Posterior vena cava (tissue), 2 donors: ENCODE measurements at regions not wholly inside any gene's neighbourhood (a gene's known extent, or its start where the extent isn't known, plus 50 kb on each side); places are given as distances from the start of the nearest gene placed in this dataset.
"Not testable (repeated sequence)": the region's sequence is repeated elsewhere in the genome, so short reads cannot be mapped to it uniquely, and the experiment has no call there.

Source experiments
- DNase-seq: peaks from one replicate; pipeline ENCODE4 v3.0.0-alpha.2; 2020; ENCODE audit warnings: low spot score
- intact Hi-C, 2 donors: fragments of 100-400 bp; cut with DNase I; formaldehyde crosslinking; loops; one replicate each; pipeline versions ENCODE4 v1.14.1 to v1.14.2; 2022 to 2023
- donor health status: DM: yes; HTN: yes; CAD: no.
- donor health status: DM: yes; HTN: yes; CAD: no.

- intact Hi-C loops = no loop called here
- no peak for DNase-seq
These were observed 135.9 kb downstream of the ITGB8 start for GRCh38 chr7:20466543-20467021.

DNA sequence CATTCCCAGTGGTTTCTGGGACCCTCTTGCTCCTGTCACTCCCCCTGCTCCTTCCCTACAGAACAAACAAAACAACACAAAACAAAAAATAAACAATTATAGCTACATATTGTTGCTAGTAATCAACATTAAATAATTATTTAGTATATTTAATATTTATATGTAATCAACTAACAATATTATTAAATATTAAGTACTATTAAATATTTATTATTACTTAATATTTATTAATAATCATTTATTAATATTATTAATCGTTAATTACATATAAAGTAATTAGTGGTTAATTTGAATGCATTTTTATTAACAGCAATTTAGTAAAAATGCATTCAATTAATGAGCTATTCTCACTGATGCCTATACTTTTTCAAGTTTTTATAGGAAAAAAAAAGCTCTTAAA lies 139.4 kb downstream of the ITGB8 start:
- DNase-seq = no peak
- intact Hi-C loops = no loop called here

DNA sequence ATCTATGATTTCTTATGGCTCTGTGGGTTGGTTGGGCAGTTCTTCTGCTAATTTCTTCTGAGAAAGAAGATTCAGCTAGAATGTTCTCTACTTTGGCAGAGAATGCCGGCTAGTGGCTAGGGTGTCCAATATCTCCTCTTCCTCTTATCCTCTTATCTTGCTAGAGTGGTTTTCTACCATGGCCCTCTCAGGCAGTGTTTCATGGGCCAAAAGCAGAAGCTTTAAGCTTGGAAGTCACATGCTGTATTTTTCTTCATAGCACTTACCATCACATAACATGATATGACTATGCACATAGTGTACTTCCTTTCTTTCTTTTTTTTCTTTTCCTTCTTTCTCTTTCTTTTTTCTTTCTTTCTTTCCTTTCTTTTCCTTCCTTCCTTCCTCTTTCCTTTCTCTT lies 140.0 kb downstream of the ITGB8 start:
- no peak for DNase-seq
- intact Hi-C loops = no loop called here

GRCh38 chr7:20474249-20474648 lies 141.2 kb upstream of the ABCB5 start:
- DNase-seq = no peak
- intact Hi-C loops = no loop called here

DNA sequence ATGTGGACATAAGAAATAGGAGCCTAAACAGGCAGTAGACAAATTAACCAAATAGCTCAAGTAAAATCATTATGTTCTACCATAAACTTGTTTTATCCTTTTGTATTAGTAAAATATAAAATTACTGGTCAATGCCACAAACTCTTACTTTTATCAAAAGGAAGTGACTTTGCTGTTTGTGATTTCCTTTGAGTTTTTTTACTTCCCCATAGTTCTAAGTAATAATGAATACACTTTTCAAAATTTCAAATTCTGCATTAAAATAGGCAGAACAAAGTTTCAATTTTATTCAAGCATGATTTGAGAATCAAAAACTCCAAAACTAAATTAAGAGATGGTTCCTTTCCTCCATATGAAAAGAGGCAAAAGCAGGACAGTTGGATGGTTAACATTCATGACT lies 139.7 kb upstream of the ABCB5 start:
- intact Hi-C loops = no loop called here
- no peak for DNase-seq

DNA sequence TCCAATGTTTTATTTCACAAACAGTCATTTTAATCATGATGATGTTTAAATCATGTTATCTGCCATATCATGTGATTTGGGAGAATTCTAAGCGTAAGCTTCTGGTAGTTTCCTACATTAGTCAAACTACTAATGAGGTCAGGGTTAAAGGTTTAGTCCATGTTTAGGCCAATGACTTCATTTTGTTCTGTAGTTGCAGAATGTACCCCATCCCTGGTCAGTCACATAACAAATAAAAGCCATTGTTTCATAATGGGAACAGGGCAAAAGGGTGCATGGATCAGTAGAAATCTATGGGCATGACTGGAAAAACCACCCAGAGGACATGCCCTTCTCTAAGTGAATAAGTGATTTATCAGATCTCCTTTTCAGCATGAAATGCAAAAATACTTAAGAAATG lies 138.4 kb upstream of the ABCB5 start:
- intact Hi-C loops = no loop called here

GRCh38 chr7:20479706-20480105 lies 135.8 kb upstream of the ABCB5 start:
- intact Hi-C loops = no loop called here
- DNase-seq = no peak

More for the DNA sequence above, 138.4 kb upstream of the ABCB5 start:
- no peak for DNase-seq

DNA sequence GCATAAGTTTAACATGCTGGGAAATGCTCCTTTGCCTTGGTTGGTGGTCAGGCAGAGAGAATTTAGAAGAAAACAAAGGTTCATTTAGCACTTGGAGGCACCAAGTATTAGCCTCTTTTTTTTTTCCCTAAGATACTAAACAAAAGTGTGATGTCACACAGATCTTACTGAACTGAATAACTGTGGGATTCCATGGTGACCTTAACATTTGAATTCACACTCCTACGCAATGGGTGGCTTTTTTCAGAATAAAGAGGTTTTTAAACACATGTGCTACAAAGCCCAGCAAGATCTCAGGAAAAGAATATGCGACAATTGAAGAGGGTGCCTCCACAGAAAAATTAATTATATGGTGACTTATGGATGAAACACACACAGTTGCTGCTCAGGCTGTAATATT lies 133.4 kb upstream of the ABCB5 start:
- intact Hi-C loops = no loop called here

DNA sequence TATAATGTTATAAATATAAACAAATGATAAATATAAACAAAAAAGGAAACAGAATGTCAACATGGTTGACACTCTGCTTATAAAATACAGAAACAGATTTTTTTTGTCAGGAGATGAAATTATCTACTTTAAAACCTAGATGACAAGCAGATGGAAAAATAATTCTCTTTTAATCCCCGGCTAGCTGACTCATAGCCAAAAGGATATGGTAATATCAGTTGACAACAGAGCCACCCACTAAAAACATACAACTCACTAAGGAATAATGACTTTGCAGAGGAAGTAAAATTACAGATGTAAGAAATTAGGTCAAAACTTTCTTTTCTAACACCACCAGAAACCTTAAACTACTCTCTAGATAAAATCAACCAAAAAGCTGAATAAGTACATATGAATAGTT lies 131.1 kb upstream of the ABCB5 start:
- no peak for DNase-seq

More for the DNA sequence above, 133.4 kb upstream of the ABCB5 start:
- DNase-seq = no peak

GRCh38 chr7:20488850-20489249 lies 126.6 kb upstream of the ABCB5 start:
- DNase-seq = no peak
- intact Hi-C loops = no loop called here

More for the DNA sequence above, 131.1 kb upstream of the ABCB5 start:
- intact Hi-C loops = no loop called here

DNA sequence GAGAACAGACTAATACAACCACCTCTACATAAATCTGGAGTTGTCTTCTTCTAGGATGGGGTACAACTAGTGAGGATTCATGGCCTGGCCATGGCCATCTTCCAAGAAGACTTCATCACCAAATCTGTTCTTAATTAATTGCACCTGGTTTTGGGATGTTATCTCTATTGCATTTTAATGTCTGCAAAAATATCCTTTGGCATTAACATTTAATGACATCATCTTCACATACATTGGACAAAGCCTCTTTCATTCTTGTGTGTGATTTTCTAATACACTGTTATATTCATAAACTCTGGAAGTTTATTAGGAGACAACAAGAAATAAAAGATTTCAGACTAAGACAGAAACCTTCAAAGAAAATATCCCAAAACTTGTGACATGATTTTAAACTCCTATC lies 124.2 kb upstream of the ABCB5 start:
- DNase-seq = no peak
- intact Hi-C loops = no loop called here

GRCh38 chr7:20494566-20494965 lies 120.9 kb upstream of the ABCB5 start:
- intact Hi-C loops = no loop called here
- no peak for DNase-seq

DNA sequence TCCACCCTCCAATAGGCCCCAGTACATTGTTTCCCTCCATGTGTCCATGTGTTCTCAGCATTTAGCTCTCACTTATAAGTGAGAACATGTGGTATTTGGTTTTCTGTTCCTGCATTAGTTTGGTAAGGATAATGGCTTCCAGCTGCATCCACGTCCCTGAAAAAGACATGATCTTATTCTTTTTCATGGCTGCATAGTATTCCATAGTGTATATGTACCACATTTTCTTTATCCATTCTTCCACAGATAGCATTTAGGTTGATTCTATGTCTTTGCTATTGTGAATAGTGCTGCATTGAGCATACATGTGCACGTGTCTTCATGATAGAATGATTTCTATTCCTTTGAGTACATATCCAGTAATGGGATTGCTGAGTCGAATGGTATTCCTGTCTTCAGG lies 114.0 kb upstream of the ABCB5 start:
- not testable (repeated sequence) for DNase-seq
- intact Hi-C loops = loop anchor here in 1 of 2 donors (10.0 kb wide), 1 partner anchor 1183 kb away; no protein-coding TSS in a partner anchor

DNA sequence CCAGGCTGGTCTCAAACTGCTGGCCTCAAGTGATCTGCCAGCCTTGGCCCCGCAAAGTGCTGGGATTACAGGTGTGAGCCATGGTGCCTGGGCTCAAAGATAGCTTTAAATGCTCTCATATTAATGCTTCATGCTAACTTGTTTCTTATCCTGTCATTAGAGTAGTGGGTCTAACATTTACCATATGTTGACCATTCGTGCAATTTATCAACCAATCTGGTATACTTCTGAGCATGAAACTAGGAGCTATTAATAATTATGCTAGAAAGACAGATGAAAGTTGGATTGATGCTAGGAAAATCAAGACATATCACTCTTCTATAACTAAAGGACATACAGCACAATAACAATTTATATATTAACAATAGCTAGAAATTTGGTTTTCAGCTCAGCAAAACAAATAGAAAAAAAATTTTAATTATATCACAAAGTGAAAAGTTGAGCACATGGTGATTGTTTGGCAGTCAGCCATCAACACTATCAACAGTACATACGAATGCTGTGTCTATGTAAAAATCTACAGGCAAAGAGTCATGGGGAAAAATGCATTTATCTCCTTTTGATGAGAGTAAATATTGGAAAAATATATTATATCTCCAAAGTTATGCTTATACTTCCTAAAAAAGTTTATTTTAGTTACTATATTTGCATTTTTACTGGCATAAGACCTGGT lies 112.1 kb upstream of the ABCB5 start:
- intact Hi-C loops = loop anchor here in 1 of 2 donors (10.0 kb wide), 1 partner anchor 1181 kb away; no protein-coding TSS in a partner anchor

GRCh38 chr7:20504060-20504459 lies 111.4 kb upstream of the ABCB5 start:
- intact Hi-C loops = loop anchor here in 1 of 2 donors (10.0 kb wide), 1 partner anchor 1181 kb away; no protein-coding TSS in a partner anchor
- no peak for DNase-seq

More for the DNA sequence above, 112.1 kb upstream of the ABCB5 start:
- DNase-seq = no peak

- intact Hi-C loops = loop anchor here in 1 of 2 donors (5.0 to 10.0 kb wide), 2 partner anchors 896 to 1179 kb away; no protein-coding TSS in a partner anchor
- DNase-seq = no peak
These were observed 109.3 kb upstream of the ABCB5 start for GRCh38 chr7:20506175-20506574.

GRCh38 chr7:20507157-20507556 lies 108.3 kb upstream of the ABCB5 start:
- no peak for DNase-seq
- intact Hi-C loops = loop anchor here in 1 of 2 donors (5.0 to 10.0 kb wide), 2 partner anchors 895 to 1178 kb away; no protein-coding TSS in a partner anchor

GRCh38 chr7:20508109-20508508 lies 107.4 kb upstream of the ABCB5 start:
- no peak for DNase-seq
- intact Hi-C loops = loop anchor here in 1 of 2 donors (5.0 to 10.0 kb wide), 2 partner anchors 894 to 1177 kb away; no protein-coding TSS in a partner anchor

DNA sequence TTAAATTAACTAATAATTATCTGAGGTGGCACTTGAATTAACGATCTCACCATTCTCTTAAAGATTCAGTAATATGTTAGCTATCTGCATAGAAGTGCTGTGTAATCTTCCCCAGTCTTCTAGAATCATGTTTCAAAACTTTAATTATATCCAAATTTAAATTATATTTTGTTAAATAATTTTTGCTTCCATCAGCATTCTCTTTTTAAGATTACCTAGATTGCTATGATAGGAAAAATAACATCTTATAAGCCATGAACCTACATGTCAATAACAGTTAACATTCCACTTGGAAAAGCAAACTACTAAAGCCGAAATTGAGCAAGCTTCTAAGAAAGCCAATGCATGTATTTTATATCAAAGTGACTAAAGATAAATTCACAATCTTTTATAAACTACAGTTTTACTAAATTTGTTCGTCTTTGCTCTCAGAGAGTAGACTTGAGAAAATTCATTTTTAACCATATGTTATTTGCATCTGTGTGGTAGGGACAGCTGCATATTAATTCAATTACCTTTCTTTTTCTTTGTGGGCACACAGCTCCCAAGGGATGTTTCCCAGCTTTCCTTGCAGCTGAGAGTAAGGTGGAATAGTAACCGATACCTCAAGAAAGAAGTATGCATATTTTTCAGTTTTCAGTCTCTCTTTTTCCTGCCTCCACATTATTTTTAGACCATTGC lies 105.4 kb upstream of the ABCB5 start:
- no peak for DNase-seq
- intact Hi-C loops = loop anchor here in 1 of 2 donors (5.0 to 10.0 kb wide), 2 partner anchors 892 to 1175 kb away; no protein-coding TSS in a partner anchor

- intact Hi-C loops = no loop called here
- DNase-seq = no peak
These were observed 104.9 kb upstream of the ABCB5 start for GRCh38 chr7:20510573-20510900.
